ELF-1 (cell line): ENCODE measurements at regions not wholly inside any gene's neighbourhood (a gene's known extent, or its start where the extent isn't known, plus 50 kb on each side); places are given as distances from the start of the nearest gene placed in this dataset.

Experiments
- DNase-seq: peaks from one replicate; pipeline ENCODE4 v3.0.0-alpha.2; 2016; ENCODE audit warnings: low read depth, low spot score

GRCh38 chr6:40195428-40196134 lies 261.3 kb upstream of the MOCS1 start:
- DNase-seq, result no peak

DNA sequence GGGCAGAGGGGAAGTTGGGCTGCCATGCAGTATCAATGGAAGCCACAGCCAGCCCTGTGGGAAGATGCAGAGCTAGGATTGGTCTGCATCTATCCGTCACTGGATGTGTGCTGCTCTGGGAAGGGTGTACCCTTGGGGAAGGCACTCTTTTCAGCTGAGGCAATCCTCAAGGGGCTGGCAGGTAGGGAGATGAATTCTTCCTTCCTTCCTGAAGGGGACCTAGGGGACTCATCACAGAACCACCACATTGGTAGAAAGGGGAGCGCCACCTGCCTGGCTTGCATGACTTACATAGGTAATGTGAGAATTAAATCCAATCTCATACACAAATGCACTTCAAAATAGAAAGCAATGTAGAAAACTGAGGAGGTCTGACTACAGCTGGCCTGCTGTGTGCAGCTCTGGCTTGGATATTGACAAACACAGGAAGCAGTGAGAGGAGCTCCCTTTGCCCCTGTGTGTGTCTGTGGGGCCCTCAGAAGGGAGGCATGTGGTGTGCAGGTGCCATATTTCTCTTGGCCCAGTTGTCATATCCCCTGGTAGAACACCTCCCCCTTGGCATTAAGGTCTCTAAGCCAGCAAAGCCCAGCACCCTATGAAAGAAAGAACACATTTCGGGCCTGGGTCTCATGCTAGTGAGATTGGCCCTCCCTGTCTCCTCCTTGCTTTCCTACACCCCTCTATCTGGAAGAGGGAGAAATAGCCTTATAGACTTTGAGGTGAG lies 260.3 kb upstream of the MOCS1 start:
- DNase-seq, result no peak

GRCh38 chr6:40192516-40192915 lies 258.3 kb upstream of the MOCS1 start:
- no peak for DNase-seq

- DNase-seq, result no peak
Observed at GRCh38 chr6:40188931-40189330, 254.7 kb upstream of the MOCS1 start.

GRCh38 chr6:40187535-40188144 lies 253.4 kb upstream of the MOCS1 start:
- DNase-seq, result no peak

DNA sequence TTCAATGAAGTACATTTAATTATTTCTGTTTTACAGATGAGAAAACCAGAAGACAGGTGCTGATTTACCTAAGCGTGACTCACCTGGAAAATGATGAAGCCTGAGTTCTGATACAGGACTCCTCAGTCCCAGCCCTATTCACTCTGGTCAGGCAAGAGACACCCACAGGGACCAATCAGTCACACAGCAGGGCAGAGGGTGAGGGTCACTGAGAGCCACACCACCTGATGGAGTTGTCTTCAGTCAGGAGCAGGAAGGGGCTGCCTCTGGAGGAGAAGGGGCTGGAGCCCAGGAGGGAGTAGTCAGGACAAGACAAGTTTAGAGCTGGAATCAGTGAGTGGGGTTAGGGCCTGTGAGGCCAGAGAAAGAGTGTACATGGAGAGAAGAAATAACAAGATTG lies 251.2 kb upstream of the MOCS1 start:
- no peak for DNase-seq

DNA sequence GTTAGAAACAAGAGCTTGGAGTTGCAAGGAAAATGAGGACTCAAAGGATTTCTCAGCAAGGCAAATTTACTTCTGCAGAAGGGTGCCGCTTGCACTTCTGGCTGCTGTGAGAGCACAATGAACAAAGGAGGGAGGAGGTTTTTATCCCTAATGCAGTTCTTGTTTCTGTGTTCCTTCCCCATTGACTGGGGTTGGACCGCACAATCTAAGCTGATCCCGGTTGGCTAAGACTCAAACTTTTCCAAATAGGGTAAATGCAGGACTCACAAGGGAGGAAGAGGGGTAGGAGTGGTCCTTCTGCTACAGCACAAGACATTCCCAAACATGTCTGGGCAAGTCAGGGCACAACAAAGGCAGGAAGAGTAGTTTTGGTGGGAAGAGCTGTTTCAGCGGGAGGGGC lies 249.6 kb upstream of the MOCS1 start:
- DNase-seq, result no peak

DNA sequence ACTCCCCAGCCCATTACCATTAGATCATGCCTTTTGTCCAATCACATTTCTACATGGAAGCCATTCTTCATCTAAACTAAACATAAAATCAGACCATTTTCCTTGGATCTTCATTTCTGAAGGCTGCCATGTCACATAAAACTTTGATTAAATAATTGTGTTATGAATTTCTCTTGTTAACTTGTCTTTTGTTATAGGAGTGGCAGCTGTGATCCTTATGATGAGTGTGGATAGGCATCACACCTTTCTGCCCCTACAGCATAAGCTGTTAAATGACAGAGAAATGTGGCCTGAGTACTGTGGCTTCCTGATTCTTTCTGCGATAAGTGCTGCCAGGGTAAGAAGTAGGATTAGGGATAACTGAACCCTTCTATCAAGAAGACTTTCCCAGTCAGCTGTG lies 247.1 kb upstream of the MOCS1 start:
- DNase-seq, result no peak

DNA sequence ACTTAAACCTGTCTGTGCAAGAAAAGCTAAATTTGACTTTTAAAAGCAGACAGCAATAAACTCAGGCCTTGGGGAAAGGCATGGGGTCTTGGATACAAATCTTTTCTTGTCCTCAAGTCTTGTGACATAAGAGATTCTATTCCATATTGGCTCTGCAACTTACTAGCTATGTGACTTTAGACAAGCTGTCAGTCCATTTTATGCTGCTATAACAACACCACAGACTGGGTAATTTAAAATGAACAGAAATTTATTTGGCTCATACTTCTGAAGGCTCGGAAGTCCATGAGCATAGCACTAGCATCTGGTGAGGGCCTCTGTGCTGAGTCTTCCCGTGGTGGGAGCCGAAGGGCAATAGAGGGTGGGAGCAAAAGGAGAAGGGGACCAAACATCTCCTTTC lies 246.0 kb upstream of the MOCS1 start:
- no peak for DNase-seq

GRCh38 chr6:40179496-40179895 lies 245.2 kb upstream of the MOCS1 start:
- DNase-seq, result no peak

GRCh38 chr6:40177598-40177997 lies 243.3 kb upstream of the MOCS1 start:
- DNase-seq, result no peak

GRCh38 chr6:40176152-40176551 lies 241.9 kb upstream of the MOCS1 start:
- DNase-seq, result no peak

GRCh38 chr6:40172272-40172671 lies 238.0 kb upstream of the MOCS1 start:
- no peak for DNase-seq

- DNase-seq, result no peak
Observed at GRCh38 chr6:40171343-40171742, 237.1 kb upstream of the MOCS1 start.

DNA sequence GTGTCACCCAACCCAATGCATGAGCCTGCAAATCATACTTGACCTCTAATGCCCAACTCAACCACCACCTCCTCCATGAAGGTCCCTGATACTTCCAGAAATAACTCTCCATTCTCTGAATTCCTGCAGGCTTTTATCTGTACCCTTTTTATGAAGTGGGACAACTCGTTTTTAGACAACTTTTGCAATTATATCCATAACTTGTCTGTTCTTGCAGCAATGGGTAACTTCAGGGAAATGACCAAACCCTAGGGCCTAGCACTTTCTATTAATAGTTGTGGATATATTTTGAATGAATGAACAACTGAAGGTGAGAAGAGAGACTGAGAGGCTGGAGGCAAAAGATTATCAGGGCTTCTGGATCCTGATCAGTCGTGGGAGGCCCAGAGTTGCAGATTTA lies 236.6 kb upstream of the MOCS1 start:
- DNase-seq, result no peak

- no peak for DNase-seq
Observed at GRCh38 chr6:40169878-40170277, 235.6 kb upstream of the MOCS1 start.

DNA sequence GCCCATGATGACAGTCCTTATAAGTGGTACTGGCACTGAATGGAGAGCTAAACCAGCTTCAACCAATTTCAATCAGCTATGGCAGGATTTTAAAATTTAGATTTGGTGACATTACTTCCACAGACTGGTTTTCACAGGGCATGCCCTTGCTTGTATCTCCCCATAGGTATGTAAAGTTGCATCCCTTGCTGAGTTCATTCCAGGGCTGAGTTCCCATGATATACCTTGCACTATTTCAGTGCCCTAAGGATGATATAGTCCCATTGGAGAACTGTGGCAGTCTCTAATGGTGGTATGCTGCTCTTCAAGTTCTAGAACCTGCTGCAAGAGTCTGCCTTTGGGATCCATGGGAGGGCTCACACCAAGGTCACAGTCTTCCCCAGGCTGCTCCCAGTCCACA lies 232.7 kb upstream of the MOCS1 start:
- no peak for DNase-seq

- DNase-seq, result no peak
Observed at GRCh38 chr6:40165036-40165709, 230.9 kb upstream of the MOCS1 start.

- DNase-seq, result peak; percentile 2
Observed at GRCh38 chr6:40164345-40164755, 230.1 kb upstream of the MOCS1 start.

DNA sequence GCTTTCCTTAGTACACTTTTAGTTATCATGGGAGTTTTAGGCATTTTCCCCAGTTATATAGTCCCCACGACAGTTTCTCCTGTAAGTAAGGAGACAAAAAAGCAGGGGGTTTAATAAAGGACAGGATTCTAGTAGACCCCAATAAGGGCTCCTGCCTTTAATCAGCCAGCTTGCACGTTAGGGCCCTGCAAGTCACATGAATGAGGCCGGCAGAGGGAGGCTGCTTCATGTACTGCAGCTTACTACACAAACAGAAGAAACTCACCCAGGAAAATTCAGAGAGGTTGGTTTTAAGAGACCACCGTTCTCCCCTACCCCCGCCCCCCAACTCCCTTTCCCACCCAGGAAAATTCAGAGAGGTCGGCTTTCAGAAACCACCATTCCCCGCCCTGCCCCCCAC lies 229.7 kb upstream of the MOCS1 start:
- DNase-seq, result no peak

DNA sequence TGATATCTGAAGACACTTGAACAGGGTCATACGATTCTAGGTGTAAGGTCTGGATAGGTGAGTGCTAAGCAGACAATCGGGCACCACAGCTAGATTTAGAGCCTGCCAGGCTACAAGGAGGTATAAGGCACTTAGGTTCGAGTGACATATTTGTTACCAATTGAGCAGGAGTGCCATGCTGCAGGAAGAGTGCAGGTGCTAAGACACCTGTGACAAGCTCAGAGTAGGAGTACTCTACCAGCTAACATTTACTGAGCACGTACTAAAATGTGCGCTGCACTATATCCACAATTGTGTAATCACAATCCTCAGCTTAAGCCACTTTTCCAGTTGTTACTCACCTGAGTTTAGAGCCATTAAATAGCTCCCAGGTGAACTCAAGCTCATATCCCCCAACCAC lies 227.8 kb upstream of the MOCS1 start:
- no peak for DNase-seq

DNA sequence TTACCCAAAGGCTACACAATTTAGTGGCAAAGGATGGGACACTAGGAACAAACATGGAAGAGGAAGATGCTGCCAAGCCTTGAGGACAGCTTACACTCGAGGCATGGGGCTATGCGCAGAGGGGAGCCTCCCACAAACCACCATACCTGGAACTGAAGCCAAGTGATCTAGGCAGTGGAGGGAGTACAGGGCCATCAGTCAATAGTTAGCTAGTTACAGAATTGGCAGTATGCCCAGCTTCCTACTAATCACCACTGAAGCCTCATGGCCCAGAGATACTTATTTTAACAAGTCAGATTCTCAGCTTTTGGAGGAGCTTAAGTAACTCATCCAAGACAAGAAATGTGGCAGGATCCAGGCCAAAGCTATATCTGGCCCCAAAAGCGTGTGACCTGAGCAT lies 226.6 kb upstream of the MOCS1 start:
- DNase-seq, result no peak

- DNase-seq, result no peak
Observed at GRCh38 chr6:40159865-40160264, 225.6 kb upstream of the MOCS1 start.
